NCI-H1417 treated with DMSO at 0.1 percent for 48 hours (cell line): ENCODE measurements at regions not wholly inside any gene's neighbourhood (a gene's known extent, or its start where the extent isn't known, plus 50 kb on each side); places are given as distances from the start of the nearest gene placed in this dataset.
A peak's percentile ranks its signal among the peaks of the same experiment; 100 is the strongest.
"Not testable (repeated sequence)": the region's sequence is repeated elsewhere in the genome, so short reads cannot be mapped to it uniquely, and the experiment has no call there.

Experiments
- DNase-seq: peaks from one replicate; lab custom pipeline; 2025; lab: John Stamatoyannopoulos, UW

GRCh38 chr1:81540216-81540615 lies 260.5 kb upstream of the ADGRL2 start:
- DNase-seq = no peak

- no peak for DNase-seq
Measured at GRCh38 chr1:81529014-81529413, 271.7 kb upstream of the ADGRL2 start.

- DNase-seq = no peak
Measured at GRCh38 chr1:81525085-81525484, 275.6 kb upstream of the ADGRL2 start.

- no peak for DNase-seq
Measured at GRCh38 chr1:81519987-81520386, 280.7 kb upstream of the ADGRL2 start.

GRCh38 chr1:81517987-81518386 lies 282.7 kb upstream of the ADGRL2 start:
- DNase-seq = no peak

- DNase-seq = no peak
Measured at GRCh38 chr1:81513796-81514354, 286.9 kb upstream of the ADGRL2 start.

GRCh38 chr1:81512252-81513003 lies 288.3 kb upstream of the ADGRL2 start:
- DNase-seq = no peak

- no peak for DNase-seq
Measured at GRCh38 chr1:81511281-81511680, 289.5 kb upstream of the ADGRL2 start.

GRCh38 chr1:81510701-81511100 lies 290.0 kb upstream of the ADGRL2 start:
- DNase-seq = no peak

- no peak for DNase-seq
Measured at GRCh38 chr1:81509594-81509993, 291.1 kb upstream of the ADGRL2 start.

GRCh38 chr1:81506699-81507098 lies 294.0 kb upstream of the ADGRL2 start:
- no peak for DNase-seq

- DNase-seq = no peak
Measured at GRCh38 chr1:81505831-81506230, 294.9 kb upstream of the ADGRL2 start.

- DNase-seq = not testable (repeated sequence)
Measured at GRCh38 chr1:81504820-81505219, 295.9 kb upstream of the ADGRL2 start.

GRCh38 chr1:81502705-81503104 lies 298.0 kb upstream of the ADGRL2 start:
- DNase-seq = not testable (repeated sequence)

- not testable (repeated sequence) for DNase-seq
Measured at GRCh38 chr1:81501485-81501884, 299.2 kb upstream of the ADGRL2 start.

GRCh38 chr1:81499487-81499886 lies 301.2 kb upstream of the ADGRL2 start:
- DNase-seq = no peak

GRCh38 chr1:81498471-81499462 lies 302.0 kb upstream of the ADGRL2 start:
- peak; percentile 36 for DNase-seq

GRCh38 chr1:81496349-81496748 lies 304.4 kb upstream of the ADGRL2 start:
- no peak for DNase-seq

GRCh38 chr1:81493102-81493869 lies 307.4 kb upstream of the ADGRL2 start:
- DNase-seq = no peak

- no peak for DNase-seq
Measured at GRCh38 chr1:81492628-81493027, 308.1 kb upstream of the ADGRL2 start.

GRCh38 chr1:81490614-81491013 lies 310.1 kb upstream of the ADGRL2 start:
- no peak for DNase-seq
